GM23338 (cell line): ENCODE measurements at regions not wholly inside any gene's neighbourhood (a gene's known extent, or its start where the extent isn't known, plus 50 kb on each side); places are given as distances from the start of the nearest gene placed in this dataset.

Experiments
- ATAC-seq: fragments of 200-7000 bp; cut with Tn5 transposase; 3 replicates; pipeline ENCODE4 v1.9.1; 2020
- DNase-seq: peaks from one replicate; pipeline ENCODE4 v3.0.0-alpha.2; 2015; ENCODE audit warnings: low spot score
- H2AFZ ChIP-seq: fragments of 200-600 bp; sonication (generic); 2 replicates; pipeline ENCODE4 v1.8.0; 2016; ENCODE audit warnings: antibody characterized with exemption, mild to moderate bottlenecking, moderate library complexity
- H3F3A ChIP-seq: fragments of 200-600 bp; sonication (generic); replicated peaks from 2 replicates; pipeline ENCODE4 v1.8.0; 2017; ENCODE audit warnings: antibody characterized with exemption, mixed run types, low read depth
- H3K27ac ChIP-seq: fragments of 200-600 bp; sonication (generic); 2 replicates; pipeline ENCODE4 v1.6.1; 2016; ENCODE audit warnings: low read depth
- H3K27me3 ChIP-seq: fragments of 200-600 bp; sonication (generic); 2 replicates; pipeline ENCODE4 v1.8.0; 2016; ENCODE audit warnings: mild to moderate bottlenecking, mixed run types, moderate library complexity; ENCODE audit not compliant: insufficient read depth
- H3K36me3 ChIP-seq: fragments of 200-600 bp; sonication (generic); 2 replicates; pipeline ENCODE4 v1.8.0; 2016; ENCODE audit warnings: mild to moderate bottlenecking; ENCODE audit not compliant: insufficient read depth
- H3K4me1 ChIP-seq: fragments of 200-600 bp; sonication (generic); 2 replicates; pipeline ENCODE4 v1.8.0; 2016; ENCODE audit warnings: mild to moderate bottlenecking, moderate library complexity; ENCODE audit not compliant: insufficient read depth
- H3K4me2 ChIP-seq: fragments of 200-600 bp; sonication (generic); 2 replicates; pipeline ENCODE4 v1.7.1; 2017; ENCODE audit warnings: mixed run types
- H3K4me3 ChIP-seq: fragments of 200-600 bp; sonication (generic); 2 replicates; pipeline ENCODE4 v1.6.1; 2016; ENCODE audit warnings: mixed run types
- H3K79me2 ChIP-seq: fragments of 200-600 bp; sonication (generic); replicated peaks from 2 replicates; pipeline ENCODE4 v1.8.0; 2017; ENCODE audit warnings: mild to moderate bottlenecking; ENCODE audit not compliant: insufficient read depth
- H3K9me2 ChIP-seq: fragments of 200-600 bp; sonication (generic); 2 replicates; pipeline ENCODE4 v1.8.0; 2017; ENCODE audit not compliant: insufficient read depth
- H4K20me1 ChIP-seq: fragments of 200-600 bp; sonication (generic); replicated peaks from 2 replicates; pipeline ENCODE4 v1.8.0; 2017; ENCODE audit warnings: mild to moderate bottlenecking; ENCODE audit not compliant: insufficient read depth
- H3K27ac Mint-ChIP-seq: 2 replicates; pipeline ENCODE4 v1.8.0; 2020; ENCODE audit warnings: inconsistent platforms, mild to moderate bottlenecking, moderate library complexity, mixed read lengths
- H3K27me3 Mint-ChIP-seq: 3 replicates; pipeline ENCODE4 v1.8.0; 2022; ENCODE audit warnings: low read depth, mild to moderate bottlenecking, moderate library complexity, mixed read lengths, inconsistent platforms; ENCODE audit not compliant: insufficient read depth, poor library complexity
- H3K36me3 Mint-ChIP-seq: 3 replicates; pipeline ENCODE4 v1.8.0; 2021; ENCODE audit warnings: low read depth, mild to moderate bottlenecking, inconsistent platforms, moderate library complexity, mixed read lengths
- H3K4me1 Mint-ChIP-seq: 3 replicates; pipeline ENCODE4 v1.8.0; 2020; ENCODE audit warnings: mild to moderate bottlenecking, inconsistent platforms, mixed read lengths
- H3K4me3 Mint-ChIP-seq: 3 replicates; pipeline ENCODE4 v1.8.0; 2021; ENCODE audit warnings: moderate library complexity, mild to moderate bottlenecking, inconsistent platforms, mixed read lengths
- H3K9me3 Mint-ChIP-seq: 3 replicates; pipeline ENCODE4 v1.8.0; 2020; ENCODE audit warnings: moderate library complexity, mild to moderate bottlenecking, inconsistent platforms, mixed read lengths
- CREB1 ChIP-seq: fragments of 250-450 bp; sonication (Bioruptor Pico); IDR thresholded peaks from 2 replicates; pipeline ENCODE4 v1.5.0; 2020; ENCODE audit warnings: low read depth, mild to moderate bottlenecking, moderate library complexity
- CTCF ChIP-seq, 2 experiments: fragments of 200-600 bp in 1 of 2; sonication (generic) in 1 of 2; conservative IDR thresholded peaks; 2 replicates each; pipeline versions ENCODE4 v1.5.1 to v1.6.1; 2016 to 2017; ENCODE audit warnings: antibody characterized with exemption in 2 of 2, low read depth in 2 of 2, mild to moderate bottlenecking in 2 of 2, moderate library complexity in 1 of 2
- ETS1 ChIP-seq: IDR thresholded peaks from 2 replicates; pipeline ENCODE4 v1.6.1; 2016; ENCODE audit warnings: antibody characterized with exemption
- EZH2 ChIP-seq: fragments of 200-600 bp; sonication (generic); IDR thresholded peaks from one replicate; pipeline ENCODE4 v1.8.0; 2017; ENCODE audit warnings: antibody characterized with exemption, mild to moderate bottlenecking, low read depth; ENCODE audit not compliant: unreplicated experiment
- EZH2phosphoT487 ChIP-seq: fragments of 200-600 bp; sonication (generic); IDR thresholded peaks from one replicate; pipeline ENCODE4 v1.8.1; 2018; ENCODE audit warnings: antibody characterized with exemption; ENCODE audit not compliant: unreplicated experiment
- JUNB ChIP-seq: IDR thresholded peaks from one replicate; pipeline ENCODE4 v1.6.1; 2016; ENCODE audit warnings: antibody characterized with exemption; ENCODE audit not compliant: unreplicated experiment
- NANOG ChIP-seq: IDR thresholded peaks from 2 replicates; pipeline ENCODE4 v1.6.1; 2016; ENCODE audit warnings: antibody characterized with exemption, borderline replicate concordance
- REST ChIP-seq: IDR thresholded peaks from one replicate; pipeline ENCODE4 v1.6.1; 2018; ENCODE audit warnings: antibody characterized with exemption; ENCODE audit not compliant: unreplicated experiment
- STAT1 ChIP-seq: IDR thresholded peaks from one replicate; pipeline ENCODE4 v1.6.1; 2016; ENCODE audit warnings: antibody characterized with exemption; ENCODE audit not compliant: unreplicated experiment
- ZNF114 ChIP-seq: fragments of 250-450 bp; sonication (Bioruptor Pico); IDR thresholded peaks from 2 replicates; pipeline ENCODE4 v1.5.0; 2020; ENCODE audit warnings: mild to moderate bottlenecking, moderate library complexity
- ZNF331 ChIP-seq: fragments of 250-450 bp; sonication (Bioruptor Pico); IDR thresholded peaks from 2 replicates; pipeline ENCODE4 v1.5.0; 2020; ENCODE audit warnings: low read depth, mild to moderate bottlenecking, moderate library complexity

GRCh38 chr4:56092540-56092939 lies 143.8 kb downstream of the CEP135 start:
- H3K27ac ChIP-seq, result no peak overlapping the region
- peaks cover 7% of the 10 kb centered on the region for H4K20me1 ChIP-seq
- Mint-ChIP-seq H3K27ac (no peak overlapping the region), H3K27me3 (peaks cover 2% of the 10 kb centered on the region), H3K4me1 (peaks cover 3% of the 10 kb centered on the region; the same call in 2 of the 3 replicates), H3K9me3 (no peaks in the 10 kb centered on the region), H3K36me3 (no peaks in the 10 kb centered on the region), H3K4me3 (no peak overlapping the region)
- 0 out of 2 replicates have a peak, but pooled peaks cover 2% of the 10 kb centered on the region for H3F3A ChIP-seq
- H3K79me2 ChIP-seq, result peaks cover 14% of the 10 kb centered on the region
- H3K27me3 ChIP-seq, result no peaks in the 10 kb centered on the region
- ATAC-seq (no peak), DNase-seq (no peak)
- no peaks in the 10 kb centered on the region; the same call in 1 of the 2 replicates for H3K36me3 ChIP-seq
- H3K4me1 ChIP-seq, result 0 out of 2 replicates have a peak, but pooled peaks cover under 1% of the 10 kb centered on the region
- 0 out of 2 replicates have a peak, but pooled peaks cover 6% of the 10 kb centered on the region for H3K9me2 ChIP-seq
- H2AFZ ChIP-seq, result no peak overlapping the region
- H3K4me3 ChIP-seq, result no peak overlapping the region
- H3K4me2 ChIP-seq, result no peak overlapping the region
- TF ChIP-seq CREB1 (no peak), JUNB (no peak), EZH2 (no peak), NANOG (no peak), ZNF114 (CRISPR knock-in tag) (no peak), ZNF331 (no peak), STAT1 (no peak), ETS1 (no peak), REST (no peak), EZH2phosphoT487 (no peak), CTCF (conservative IDR thresholded peaks at IDR 0.05; ENCODE audit: low read depth in 2 of 2) (no peak)
